ENCODE measurements at regions not wholly inside any gene's neighbourhood (a gene's known extent, or its start where the extent isn't known, plus 50 kb on each side); places are given as distances from the start of the nearest gene placed in this dataset.

- no peaks in the 10 kb centered on the region for H3K9me3 Mint-ChIP-seq
- ATAC-seq (no peak), DNase-seq (ENCODE audit: low spot score) (no peak)
- H3K27me3 Mint-ChIP-seq (ENCODE audit: low read depth): no peaks in the 10 kb centered on the region
- ChIA-PET POLR2A (no interaction called here), CTCF (interaction anchor here (1.0 kb wide), 1 partner anchor 10 kb away, joined by 7 read pairs; no protein-coding TSS in a partner anchor)
- no peak overlapping the region for H3K4me3 Mint-ChIP-seq
- no peaks in the 10 kb centered on the region for H3K36me3 Mint-ChIP-seq
- H3K4me1 Mint-ChIP-seq: peaks cover 3% of the 10 kb centered on the region; the same call in 1 of the 2 replicates
- TF ChIP-seq, protein P1, sequence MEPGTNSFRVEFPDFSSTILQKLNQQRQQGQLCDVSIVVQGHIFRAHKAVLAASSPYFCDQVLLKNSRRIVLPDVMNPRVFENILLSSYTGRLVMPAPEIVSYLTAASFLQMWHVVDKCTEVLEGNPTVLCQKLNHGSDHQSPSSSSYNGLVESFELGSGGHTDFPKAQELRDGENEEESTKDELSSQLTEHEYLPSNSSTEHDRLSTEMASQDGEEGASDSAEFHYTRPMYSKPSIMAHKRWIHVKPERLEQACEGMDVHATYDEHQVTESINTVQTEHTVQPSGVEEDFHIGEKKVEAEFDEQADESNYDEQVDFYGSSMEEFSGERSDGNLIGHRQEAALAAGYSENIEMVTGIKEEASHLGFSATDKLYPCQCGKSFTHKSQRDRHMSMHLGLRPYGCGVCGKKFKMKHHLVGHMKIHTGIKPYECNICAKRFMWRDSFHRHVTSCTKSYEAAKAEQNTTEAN (CRISPR knock-in tag; IDR thresholded peaks at IDR 0.05): no peak
- TF ChIP-seq FOXK1 (CRISPR knock-in tag; IDR thresholded peaks at IDR 0.05) (no peak), NR3C1 (CRISPR knock-in tag; conservative IDR thresholded peaks at IDR 0.05; ENCODE audit: low read depth) (no peak), ATF1 (CRISPR knock-in tag; IDR thresholded peaks at IDR 0.05) (no peak)
- no peak overlapping the region for H3K27ac Mint-ChIP-seq
These were observed 194.8 kb downstream of the TEX29 start for GRCh38 chr13:111515307-111515617.

DNA sequence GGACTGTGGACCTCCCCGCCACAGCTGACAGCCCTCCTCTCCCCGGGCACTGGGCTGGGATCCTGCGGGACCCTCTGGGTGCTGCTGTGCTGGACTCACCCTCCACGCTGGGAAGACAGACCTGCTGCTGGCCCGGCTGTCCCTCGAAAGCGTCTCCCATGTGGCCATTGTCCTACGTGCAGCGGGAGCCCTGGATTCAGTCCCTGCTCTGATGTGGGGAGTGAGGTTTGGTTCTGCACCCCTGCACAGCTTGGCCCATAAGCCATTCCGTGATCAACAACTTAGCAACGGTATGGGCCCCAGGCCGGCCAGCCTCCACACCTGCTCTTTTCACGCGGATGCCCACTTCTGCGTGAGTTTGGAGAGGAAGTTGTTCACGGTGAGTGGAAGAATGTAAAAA lies 195.2 kb downstream of the TEX29 start:
- POLR2A ChIA-PET: no interaction called here
- H3K27ac Mint-ChIP-seq: no peak overlapping the region
- no peaks in the 10 kb centered on the region for H3K9me3 Mint-ChIP-seq
- CTCF ChIA-PET: no interaction called here
- no peak for DNase-seq (ENCODE audit: low spot score)
- H3K27me3 Mint-ChIP-seq (ENCODE audit: low read depth): no peaks in the 10 kb centered on the region
- H3K4me1 Mint-ChIP-seq: peaks cover 3% of the 10 kb centered on the region; the same call in 1 of the 2 replicates
- H3K36me3 Mint-ChIP-seq: no peaks in the 10 kb centered on the region
- no peak for TF ChIP-seq PRRX2 (CRISPR knock-in tag; IDR thresholded peaks at IDR 0.05)
- TF ChIP-seq ZNF281 (CRISPR knock-in tag; IDR thresholded peaks at IDR 0.05): no peak
- TF ChIP-seq, protein P2, sequence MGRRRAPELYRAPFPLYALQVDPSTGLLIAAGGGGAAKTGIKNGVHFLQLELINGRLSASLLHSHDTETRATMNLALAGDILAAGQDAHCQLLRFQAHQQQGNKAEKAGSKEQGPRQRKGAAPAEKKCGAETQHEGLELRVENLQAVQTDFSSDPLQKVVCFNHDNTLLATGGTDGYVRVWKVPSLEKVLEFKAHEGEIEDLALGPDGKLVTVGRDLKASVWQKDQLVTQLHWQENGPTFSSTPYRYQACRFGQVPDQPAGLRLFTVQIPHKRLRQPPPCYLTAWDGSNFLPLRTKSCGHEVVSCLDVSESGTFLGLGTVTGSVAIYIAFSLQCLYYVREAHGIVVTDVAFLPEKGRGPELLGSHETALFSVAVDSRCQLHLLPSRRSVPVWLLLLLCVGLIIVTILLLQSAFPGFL (CRISPR knock-in tag; IDR thresholded peaks at IDR 0.05; ENCODE audit: borderline replicate concordance): no peak
- TF ChIP-seq MAX (CRISPR knock-in tag; IDR thresholded peaks at IDR 0.05): no peak
- TF ChIP-seq JUN (CRISPR knock-in tag; IDR thresholded peaks at IDR 0.05): no peak
- no peak for ATAC-seq
- H3K4me3 Mint-ChIP-seq: no peak overlapping the region

DNA sequence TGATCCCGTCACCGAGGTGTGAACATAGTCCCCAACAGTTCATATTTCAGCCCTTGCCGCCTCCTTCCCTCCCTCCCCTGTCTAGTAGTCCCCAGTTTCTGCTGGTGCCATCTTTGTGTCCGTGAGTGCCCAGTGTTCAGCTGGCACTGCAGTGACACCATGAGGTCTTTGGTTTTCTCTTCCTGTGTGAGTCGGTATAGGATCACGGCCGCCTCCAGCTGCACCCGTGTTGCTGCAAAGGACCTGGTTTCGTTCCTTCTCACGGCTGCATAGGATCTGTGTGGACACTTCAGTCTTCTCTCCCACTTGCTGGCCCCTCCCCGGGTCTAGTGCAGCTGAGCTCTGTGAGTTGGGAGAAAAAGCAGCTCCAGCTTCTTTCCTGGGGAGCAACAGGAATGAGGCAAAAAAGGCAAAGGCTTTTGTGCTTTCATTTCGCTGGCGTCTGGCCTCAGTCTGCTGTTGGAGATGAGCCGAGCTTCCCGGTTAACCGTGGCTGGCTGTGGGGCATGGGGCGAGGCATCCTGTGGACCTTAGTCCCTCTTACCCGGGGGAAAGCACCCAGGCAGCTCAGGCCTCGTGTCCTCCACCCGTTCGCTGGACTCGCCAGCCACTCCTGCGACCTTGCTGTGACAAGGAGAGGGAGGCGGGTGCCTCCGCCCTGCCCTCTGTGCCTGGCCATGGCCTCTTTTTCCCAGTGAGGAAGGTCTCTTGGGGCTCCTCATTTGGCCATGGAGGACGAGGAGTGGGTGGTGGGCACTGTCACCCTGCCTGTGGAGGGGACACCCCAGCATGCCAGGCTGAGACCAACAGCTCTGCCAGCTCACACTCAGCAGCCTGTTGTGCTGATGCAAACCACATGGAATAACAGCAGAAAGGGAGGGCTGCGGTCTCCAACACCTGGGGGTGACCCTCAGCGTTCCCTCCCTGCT lies 196.5 kb downstream of the TEX29 start:
- ATAC-seq (no peak; the same call in 1 of the 2 replicates), DNase-seq (ENCODE audit: low spot score) (no peak)
- no peak overlapping the region; the same call in 1 of the 2 replicates for H3K27ac Mint-ChIP-seq
- H3K36me3 Mint-ChIP-seq: no peaks in the 10 kb centered on the region
- ChIA-PET CTCF (interaction anchor here (1.0 to 1.4 kb wide), 3 partner anchors 12 to 42 kb away, joined by 3 to 10 read pairs (median 4); no protein-coding TSS in a partner anchor), POLR2A (no interaction called here)
- H3K9me3 Mint-ChIP-seq: no peaks in the 10 kb centered on the region
- peaks cover 3% of the 10 kb centered on the region; the same call in 1 of the 2 replicates for H3K4me1 Mint-ChIP-seq
- TF ChIP-seq IRF2 (CRISPR knock-in tag; IDR thresholded peaks at IDR 0.05; ENCODE audit: borderline replicate concordance, low read depth) (no peak), CREM (CRISPR knock-in tag; IDR thresholded peaks at IDR 0.05) (no peak), ZNF263 (CRISPR knock-in tag; IDR thresholded peaks at IDR 0.05; ENCODE audit: low read depth) (no peak), IRF1 (CRISPR knock-in tag; IDR thresholded peaks at IDR 0.05) (no peak)
- no peaks in the 10 kb centered on the region for H3K27me3 Mint-ChIP-seq (ENCODE audit: low read depth)
- no peak overlapping the region for H3K4me3 Mint-ChIP-seq

Data from WTC11 (cell line).